SH-SY5Y (cell line): ENCODE measurements at regions not wholly inside any gene's neighbourhood (a gene's known extent, or its start where the extent isn't known, plus 50 kb on each side); places are given as distances from the start of the nearest gene placed in this dataset.

Source experiments
- GATA2 ChIP-seq: IDR thresholded peaks from 2 replicates; pipeline ENCODE4 v1.6.1; 2011; ENCODE audit warnings: mild to moderate bottlenecking, low read depth, low read length
- GATA3 ChIP-seq: IDR thresholded peaks from 2 replicates; pipeline ENCODE4 v1.6.1; 2011; ENCODE audit warnings: low read depth, mild to moderate bottlenecking, low read length, moderate library complexity

DNA sequence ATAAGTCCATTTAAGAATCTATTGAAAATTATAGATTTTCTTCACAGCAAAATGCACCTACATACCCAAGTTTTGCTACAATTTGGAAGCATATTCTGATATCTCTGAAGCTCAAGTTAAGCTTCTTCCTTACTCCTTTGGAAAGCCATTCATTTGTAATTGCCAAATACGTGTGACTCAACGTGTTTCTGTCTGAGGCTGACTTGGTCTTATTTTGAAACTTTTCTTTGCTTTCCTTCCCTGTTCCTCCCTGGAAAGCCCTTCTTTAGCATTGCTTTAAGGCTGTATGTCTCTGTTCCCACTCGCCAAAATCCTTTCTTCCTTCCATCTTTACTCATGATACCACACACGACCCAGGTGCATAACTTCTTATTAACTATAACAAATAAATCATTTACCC lies 232.0 kb downstream of the ZBBX start:
- no peak for TF ChIP-seq GATA3
- TF ChIP-seq GATA2, result no peak
